HG03439 (cell line): ENCODE measurements at regions not wholly inside any gene's neighbourhood (a gene's known extent, or its start where the extent isn't known, plus 50 kb on each side); places are given as distances from the start of the nearest gene placed in this dataset.

Experiments used
- ATAC-seq: cut with Tn5 transposase; IDR thresholded peaks from one replicate; pipeline ENCODE4 v1.9.1; 2021; ENCODE audit warnings: mild to moderate bottlenecking, moderate library complexity; ENCODE audit not compliant: unreplicated experiment

DNA sequence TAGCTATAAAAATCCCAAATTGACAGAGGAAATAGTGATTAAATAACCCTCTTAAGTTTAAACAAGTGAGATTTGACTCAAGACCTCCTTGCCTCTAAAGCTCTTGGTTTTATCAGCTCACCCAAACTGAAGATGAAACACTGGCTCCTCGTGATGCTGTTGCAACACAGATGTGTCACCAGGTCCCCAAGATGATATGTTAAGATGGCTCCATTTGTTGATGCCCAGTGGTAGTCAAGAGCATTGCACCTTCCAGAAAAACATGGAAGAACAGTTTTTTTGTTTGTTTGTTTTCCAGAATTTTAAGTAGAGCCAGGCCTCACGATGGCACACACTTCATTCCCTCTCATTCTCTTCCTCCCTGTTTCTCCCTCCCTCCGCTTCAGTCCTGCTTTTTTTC lies 399.8 kb downstream of the TXNL1 start:
- ATAC-seq = no peak

- ATAC-seq = no peak
These were observed 402.8 kb downstream of the TXNL1 start for GRCh38 chr18:56235481-56236013.

DNA sequence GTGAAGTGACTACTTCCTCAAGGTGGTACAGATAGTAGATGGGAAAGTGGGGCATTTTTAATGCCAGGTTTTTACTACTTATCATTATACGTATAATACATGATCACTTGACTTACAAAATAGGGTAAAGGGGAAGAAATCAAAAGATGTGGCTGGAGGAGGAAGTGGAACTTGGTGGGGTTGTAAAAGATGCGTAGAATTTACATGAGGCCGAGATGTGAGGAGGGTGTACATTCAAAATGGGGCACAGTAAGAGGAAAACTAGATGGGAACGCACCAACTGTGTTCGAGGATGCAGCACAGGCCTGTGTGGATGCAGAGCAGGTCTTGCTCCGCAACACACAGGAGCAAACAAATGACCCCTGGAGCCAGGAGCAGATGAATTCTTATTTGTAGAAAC lies 403.3 kb downstream of the TXNL1 start:
- no peak for ATAC-seq

- no peak for ATAC-seq
These were observed 404.8 kb downstream of the TXNL1 start for GRCh38 chr18:56233595-56233994.

GRCh38 chr18:56226025-56226424 lies 412.4 kb downstream of the TXNL1 start:
- ATAC-seq = no peak

GRCh38 chr18:56224669-56225561 lies 413.5 kb downstream of the TXNL1 start:
- ATAC-seq = no peak

- ATAC-seq = no peak
These were observed 417.0 kb downstream of the TXNL1 start for GRCh38 chr18:56221195-56222065.

DNA sequence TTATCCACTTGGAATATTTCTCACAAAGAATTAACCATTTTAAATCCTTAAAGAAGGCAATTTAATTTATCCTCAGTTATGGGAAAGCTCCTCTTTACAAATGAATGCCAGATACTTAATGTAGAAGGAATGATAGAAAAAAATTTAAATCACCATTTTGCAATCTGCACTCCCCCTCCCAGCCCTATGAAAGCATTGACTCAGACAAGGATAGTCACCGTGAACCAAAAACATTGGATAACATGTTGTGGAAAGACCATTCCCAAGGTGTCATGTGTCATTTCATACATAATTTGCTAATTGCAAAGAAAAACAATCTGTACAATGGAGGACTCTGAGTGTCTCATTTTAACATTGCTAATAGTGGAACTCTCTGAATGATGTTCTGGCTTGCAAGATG lies 421.0 kb downstream of the TXNL1 start:
- ATAC-seq = no peak

GRCh38 chr18:56214706-56215105 lies 423.7 kb downstream of the TXNL1 start:
- no peak for ATAC-seq

DNA sequence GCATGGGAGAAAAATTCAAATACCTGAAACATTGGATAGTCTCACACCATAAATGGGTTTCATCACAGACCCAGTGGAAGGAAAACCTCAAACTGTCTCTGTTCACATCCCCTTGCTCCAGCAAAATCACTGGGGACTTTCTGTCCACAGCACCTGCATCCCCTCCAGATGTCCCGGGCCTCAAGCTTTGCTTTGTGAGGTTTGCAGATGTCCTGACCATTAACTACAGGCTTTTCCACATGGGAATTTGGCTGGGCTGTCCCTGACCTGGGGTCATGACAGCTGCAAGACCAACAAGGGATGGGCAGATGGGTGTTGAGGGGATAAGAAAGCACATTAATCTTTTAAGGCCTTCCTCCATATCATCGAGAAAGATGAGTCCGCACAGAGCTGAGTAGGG lies 427.9 kb downstream of the TXNL1 start:
- no peak for ATAC-seq

DNA sequence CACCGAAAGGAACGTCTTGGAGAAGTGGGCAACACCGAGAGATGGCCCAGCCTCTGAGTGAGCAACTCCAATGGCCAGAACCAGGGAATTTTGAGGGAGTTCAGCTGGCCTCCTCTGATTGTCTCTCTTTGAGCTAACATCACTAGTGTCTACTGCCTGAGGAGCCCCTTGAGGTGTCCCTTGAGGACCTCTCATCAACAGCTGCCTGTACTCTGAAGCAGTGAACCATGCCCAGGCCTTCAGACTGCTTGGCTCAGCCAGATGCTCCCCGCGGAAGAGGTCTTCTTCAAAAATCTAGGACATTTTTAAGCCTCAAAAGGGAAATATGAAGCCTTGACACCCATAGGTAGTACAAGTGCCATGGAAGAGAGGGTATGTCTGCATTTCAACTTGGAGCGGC lies 430.4 kb downstream of the TXNL1 start:
- no peak for ATAC-seq

GRCh38 chr18:56204052-56204451 lies 434.3 kb downstream of the TXNL1 start:
- no peak for ATAC-seq

DNA sequence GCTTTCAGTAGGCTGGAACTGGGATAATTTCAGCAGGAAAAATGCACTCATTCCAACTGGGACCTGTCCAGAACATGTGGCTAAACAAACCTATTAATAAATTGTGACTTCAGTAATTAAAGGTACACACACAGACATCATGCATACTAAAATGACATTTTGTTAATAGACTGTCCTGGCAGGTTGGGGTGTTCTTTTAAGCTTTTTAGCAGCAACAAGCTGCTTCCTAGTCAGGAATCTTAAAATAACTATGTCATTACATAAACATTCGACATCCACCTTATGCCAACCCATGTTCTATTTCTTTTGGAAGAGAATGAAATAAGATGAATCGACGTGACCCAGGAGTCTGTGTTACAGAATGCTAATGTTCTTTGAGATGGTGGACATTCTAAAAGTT lies 435.7 kb downstream of the TXNL1 start:
- no peak for ATAC-seq

- no peak for ATAC-seq
These were observed 437.9 kb downstream of the TXNL1 start for GRCh38 chr18:56200381-56200911.

DNA sequence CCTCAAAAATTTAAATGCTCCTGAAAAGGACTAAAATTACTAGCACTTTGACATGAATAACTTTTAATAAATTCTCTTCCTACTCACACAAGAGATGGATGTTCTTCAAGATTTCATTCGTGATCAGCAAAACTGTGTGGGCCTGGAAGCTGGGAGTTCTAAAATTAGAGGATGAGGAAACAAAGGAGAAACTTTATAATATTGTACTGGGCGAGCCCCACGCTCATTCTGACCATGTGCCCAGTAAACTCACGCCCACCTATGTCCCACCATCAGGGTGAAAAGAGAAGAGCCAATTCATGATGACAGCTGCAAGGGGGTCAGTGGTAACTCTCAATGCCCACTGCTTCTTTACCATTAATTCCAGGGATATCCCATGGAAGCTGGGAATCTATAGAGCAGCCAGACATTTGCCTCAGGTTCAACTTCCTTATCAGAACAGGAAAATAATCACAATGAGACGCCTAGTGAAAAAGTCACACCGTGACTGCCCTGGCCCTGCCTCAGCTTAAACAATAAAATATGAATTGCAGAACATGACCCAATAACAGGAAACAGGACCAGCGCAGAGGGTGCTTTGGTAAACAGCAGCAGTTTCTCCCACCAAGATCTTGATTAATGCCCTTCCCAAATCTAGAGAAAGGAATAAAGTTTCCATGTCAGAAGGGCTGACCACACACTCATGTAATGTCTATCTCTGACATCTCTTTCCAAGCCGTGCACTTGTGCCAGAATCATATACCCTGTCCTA lies 438.6 kb downstream of the TXNL1 start:
- ATAC-seq = no peak

DNA sequence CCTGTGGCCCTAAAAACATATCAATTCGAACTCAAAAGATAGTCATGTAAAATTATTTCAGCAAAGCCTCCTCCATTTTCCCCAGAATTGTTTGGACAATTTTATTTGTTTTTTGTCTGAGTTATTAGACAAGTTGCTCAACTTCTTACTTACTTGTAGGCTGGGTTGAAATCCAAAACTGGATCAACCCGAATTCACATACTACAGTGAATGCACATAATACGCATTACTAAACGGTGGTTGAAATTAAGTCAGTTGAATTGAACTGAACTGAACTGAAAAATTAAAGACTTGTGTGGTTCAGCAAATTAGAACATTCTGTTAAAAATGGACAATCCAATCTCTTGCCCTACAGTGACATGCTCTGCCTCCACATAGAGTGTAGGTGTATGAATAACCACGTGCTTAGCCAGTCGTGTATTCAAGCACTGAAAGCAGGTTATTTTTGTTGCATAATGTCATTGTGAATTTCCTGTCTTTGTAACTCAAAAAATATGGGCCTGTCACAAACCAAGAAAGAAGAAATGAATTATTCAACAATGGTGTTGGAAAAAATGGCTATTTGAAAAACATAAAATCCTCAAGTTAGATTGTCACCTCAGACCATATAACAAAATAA lies 441.0 kb downstream of the TXNL1 start:
- no peak for ATAC-seq

GRCh38 chr18:56196495-56197225 lies 441.7 kb downstream of the TXNL1 start:
- no peak for ATAC-seq

- ATAC-seq = no peak
These were observed 447.1 kb downstream of the TXNL1 start for GRCh38 chr18:56191334-56191733.

GRCh38 chr18:56189615-56190014 lies 448.8 kb downstream of the TXNL1 start:
- no peak for ATAC-seq
